ENCODE measurements at regions not wholly inside any gene's neighbourhood (a gene's known extent, or its start where the extent isn't known, plus 50 kb on each side); places are given as distances from the start of the nearest gene placed in this dataset.

- Histone ChIP-seq H3K36me3 (no peaks in the 10 kb centered on the region), H3K27me3 (peaks cover 0 to 4% of the 10 kb centered on the region in 2 donors), H3K27ac (no peak overlapping the region), H3K4me3 (no peak overlapping the region), H3K9me3 (no peaks in the 10 kb centered on the region), H3K4me1 (no peaks in the 10 kb centered on the region)
- ATAC-seq (peak; percentile 48), DNase-seq (no peak)
- no peak for TF ChIP-seq CTCF (IDR thresholded peaks at IDR 0.05)
- intact Hi-C loops (cut with DNase I) = no loop called here
These were observed 160.4 kb upstream of the SPACA1 start for GRCh38 chr6:87887266-87887665.

GRCh38 chr6:87884203-87884602, 163.4 kb upstream of the SPACA1 start:
- no peaks in the 10 kb centered on the region for H3K9me3 ChIP-seq
- no peaks in the 10 kb centered on the region for H3K27me3 ChIP-seq
- ATAC-seq (no peak), DNase-seq (no peak)
- H3K4me1 ChIP-seq = no peaks in the 10 kb centered on the region
- H3K27ac ChIP-seq = no peak overlapping the region
- intact Hi-C loops (cut with DNase I) = no loop called here
- TF ChIP-seq CTCF (IDR thresholded peaks at IDR 0.05) = no peak
- no peaks in the 10 kb centered on the region for H3K36me3 ChIP-seq
- no peak overlapping the region for H3K4me3 ChIP-seq

GRCh38 chr6:87881342-87881895, 166.2 kb upstream of the SPACA1 start:
- no peak for DNase-seq
- Histone ChIP-seq H3K36me3 (no peaks in the 10 kb centered on the region), H3K4me1 (no peaks in the 10 kb centered on the region), H3K9me3 (no peaks in the 10 kb centered on the region), H3K27me3 (peaks cover 0 to 5% of the 10 kb centered on the region in 2 donors), H3K4me3 (no peak overlapping the region), H3K27ac (no peak overlapping the region)
- intact Hi-C loops (cut with DNase I) = no loop called here
- ATAC-seq = no peak
- TF ChIP-seq CTCF (IDR thresholded peaks at IDR 0.05) = no peak

- ATAC-seq (no peak), DNase-seq (no peak)
- Histone ChIP-seq H3K36me3 (no peaks in the 10 kb centered on the region), H3K4me1 (no peaks in the 10 kb centered on the region), H3K27ac (no peak overlapping the region), H3K9me3 (no peaks in the 10 kb centered on the region), H3K4me3 (no peak overlapping the region), H3K27me3 (peaks cover 0 to 5% of the 10 kb centered on the region in 2 donors)
- intact Hi-C loops (cut with DNase I) = no loop called here
- TF ChIP-seq CTCF (IDR thresholded peaks at IDR 0.05) = no peak
These were observed 168.3 kb upstream of the SPACA1 start for GRCh38 chr6:87879132-87879861.

- H3K36me3 ChIP-seq = no peaks in the 10 kb centered on the region
- DNase-seq (no peak), ATAC-seq (no peak)
- no peaks in the 10 kb centered on the region for H3K9me3 ChIP-seq
- intact Hi-C loops (cut with DNase I) = no loop called here
- no peak overlapping the region for H3K4me3 ChIP-seq
- peaks cover 0 to 5% of the 10 kb centered on the region in 2 donors for H3K27me3 ChIP-seq
- H3K4me1 ChIP-seq = no peaks in the 10 kb centered on the region
- no peak for TF ChIP-seq CTCF (IDR thresholded peaks at IDR 0.05)
- H3K27ac ChIP-seq = no peak overlapping the region
These were observed 171.9 kb upstream of the SPACA1 start for GRCh38 chr6:87875781-87876180.

Data from left lung (tissue), 4 donors.